ENCODE measurements at regions not wholly inside any gene's neighbourhood (a gene's known extent, or its start where the extent isn't known, plus 50 kb on each side); places are given as distances from the start of the nearest gene placed in this dataset.

GRCh38 chr12:74981541-74981940 is 228.1 kb downstream of the KCNC2 start:
- TF ChIP-seq, protein P1, sequence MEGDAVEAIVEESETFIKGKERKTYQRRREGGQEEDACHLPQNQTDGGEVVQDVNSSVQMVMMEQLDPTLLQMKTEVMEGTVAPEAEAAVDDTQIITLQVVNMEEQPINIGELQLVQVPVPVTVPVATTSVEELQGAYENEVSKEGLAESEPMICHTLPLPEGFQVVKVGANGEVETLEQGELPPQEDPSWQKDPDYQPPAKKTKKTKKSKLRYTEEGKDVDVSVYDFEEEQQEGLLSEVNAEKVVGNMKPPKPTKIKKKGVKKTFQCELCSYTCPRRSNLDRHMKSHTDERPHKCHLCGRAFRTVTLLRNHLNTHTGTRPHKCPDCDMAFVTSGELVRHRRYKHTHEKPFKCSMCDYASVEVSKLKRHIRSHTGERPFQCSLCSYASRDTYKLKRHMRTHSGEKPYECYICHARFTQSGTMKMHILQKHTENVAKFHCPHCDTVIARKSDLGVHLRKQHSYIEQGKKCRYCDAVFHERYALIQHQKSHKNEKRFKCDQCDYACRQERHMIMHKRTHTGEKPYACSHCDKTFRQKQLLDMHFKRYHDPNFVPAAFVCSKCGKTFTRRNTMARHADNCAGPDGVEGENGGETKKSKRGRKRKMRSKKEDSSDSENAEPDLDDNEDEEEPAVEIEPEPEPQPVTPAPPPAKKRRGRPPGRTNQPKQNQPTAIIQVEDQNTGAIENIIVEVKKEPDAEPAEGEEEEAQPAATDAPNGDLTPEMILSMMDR (IDR thresholded peaks at IDR 0.05) = no peak
- TF ChIP-seq POLR2A (IDR thresholded peaks at IDR 0.05) = no peak
- intact Hi-C loops (cut with DNase I) = no loop called here

DNA sequence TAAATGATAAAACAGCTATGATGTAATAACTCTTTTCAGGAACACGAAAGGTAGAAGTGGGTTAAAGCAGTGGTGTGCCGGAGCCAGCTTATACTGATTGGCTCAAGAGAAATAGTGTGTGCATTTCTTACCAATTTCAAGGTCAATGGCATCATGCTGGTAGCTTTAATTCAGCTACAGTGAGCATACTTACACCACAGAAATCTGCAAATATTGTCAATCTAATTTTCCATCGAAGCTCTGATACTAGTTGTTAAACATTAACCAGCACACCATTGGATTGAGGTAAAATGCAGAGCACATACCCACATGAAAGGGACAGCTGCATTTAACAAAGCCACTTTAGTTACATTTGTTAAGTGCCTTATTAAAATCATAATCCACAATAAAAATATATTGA is 225.7 kb downstream of the KCNC2 start:
- H3K4me3 ChIP-seq (replicated peaks in 1 of 3) = no peak overlapping the region
- H3K27ac ChIP-seq = no peak overlapping the region
- TF ChIP-seq POLR2A (IDR thresholded peaks at IDR 0.05) = no peak
- TF ChIP-seq, protein P1 (IDR thresholded peaks at IDR 0.05) = no peak
- intact Hi-C loops (cut with DNase I) = no loop called here
- no peaks in the 10 kb centered on the region for H3K27me3 ChIP-seq
- H3K36me3 ChIP-seq = no peaks in the 10 kb centered on the region
- no peak for DNase-seq
- no peaks in the 10 kb centered on the region for H3K9me3 ChIP-seq
- H3K4me1 ChIP-seq = no peaks in the 10 kb centered on the region
- WGBS, 2 donors = 84 to 87% methylated on average over 3 of the region's 3 CpGs

More at GRCh38 chr12:74981541-74981940, 228.1 kb downstream of the KCNC2 start:
- Histone ChIP-seq H3K4me3 (replicated peaks in 1 of 3) (no peak overlapping the region), H3K27ac (no peak overlapping the region), H3K36me3 (no peaks in the 10 kb centered on the region), H3K4me1 (no peaks in the 10 kb centered on the region), H3K9me3 (no peaks in the 10 kb centered on the region), H3K27me3 (no peaks in the 10 kb centered on the region)
- DNase-seq = no peak
- 73 to 86% methylated on average over 1 of the region's 1 CpG for WGBS, 2 donors

GRCh38 chr12:74984631-74985030 is 225.0 kb downstream of the KCNC2 start:
- H3K27ac ChIP-seq = no peak overlapping the region
- H3K36me3 ChIP-seq = no peaks in the 10 kb centered on the region
- no peak for DNase-seq
- no peaks in the 10 kb centered on the region for H3K27me3 ChIP-seq
- intact Hi-C loops (cut with DNase I) = no loop called here
- no peaks in the 10 kb centered on the region for H3K9me3 ChIP-seq
- WGBS, 2 donors = 77 to 85% methylated on average over 4 of the region's 4 CpGs
- no peak overlapping the region for H3K4me3 ChIP-seq (replicated peaks in 1 of 3)
- no peaks in the 10 kb centered on the region for H3K4me1 ChIP-seq
- TF ChIP-seq POLR2A (IDR thresholded peaks at IDR 0.05) = no peak
- TF ChIP-seq, protein P1 (IDR thresholded peaks at IDR 0.05) = no peak

DNA sequence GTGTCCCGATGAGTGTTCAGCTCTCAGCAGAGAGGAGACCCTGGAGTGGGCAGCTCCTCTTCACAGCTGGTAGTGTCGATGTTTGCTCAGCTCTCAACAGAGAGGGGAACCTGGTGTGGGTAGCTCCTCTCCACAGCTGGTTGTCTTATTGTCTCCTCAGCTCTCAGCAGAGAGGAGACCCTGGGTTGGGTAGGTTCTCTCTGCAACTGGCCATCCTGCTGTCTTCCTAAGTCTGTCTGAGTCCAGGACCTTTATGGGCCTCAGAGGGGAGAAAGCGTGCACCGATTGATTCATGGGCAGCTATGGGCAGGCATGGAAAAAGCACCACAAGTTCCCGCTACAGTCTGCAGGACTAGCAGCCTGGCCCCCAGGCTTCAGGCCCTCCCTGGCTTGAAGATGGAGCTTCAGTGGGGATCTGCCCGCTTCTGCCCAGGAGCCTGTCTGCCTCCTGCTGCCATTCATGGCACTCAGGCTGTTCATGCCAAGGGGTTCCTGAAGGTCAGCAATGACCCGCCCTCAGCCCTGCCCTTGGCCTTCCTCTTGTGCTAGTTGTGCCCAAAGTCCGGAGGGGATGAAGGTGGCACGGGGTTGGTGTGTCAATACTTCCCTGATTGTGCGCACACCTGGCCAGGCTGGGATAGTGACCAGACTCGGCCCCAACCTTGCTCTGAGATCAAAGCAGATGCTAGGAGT is 224.2 kb downstream of the KCNC2 start:
- H3K27me3 ChIP-seq = no peaks in the 10 kb centered on the region
- intact Hi-C loops (cut with DNase I) = no loop called here
- H3K9me3 ChIP-seq = no peaks in the 10 kb centered on the region

GRCh38 chr12:74985986-74986319 is 223.7 kb downstream of the KCNC2 start:
- intact Hi-C loops (cut with DNase I) = no loop called here
- Histone ChIP-seq H3K36me3 (no peaks in the 10 kb centered on the region), H3K9me3 (no peaks in the 10 kb centered on the region), H3K27me3 (no peaks in the 10 kb centered on the region), H3K4me3 (replicated peaks in 1 of 3) (no peak overlapping the region), H3K27ac (no peak overlapping the region), H3K4me1 (no peaks in the 10 kb centered on the region)
- 42 to 49% methylated on average over 4 to 5 of the region's 5 CpGs for WGBS, 2 donors
- TF ChIP-seq, protein P1 (IDR thresholded peaks at IDR 0.05) = no peak
- TF ChIP-seq POLR2A (IDR thresholded peaks at IDR 0.05) = no peak
- peak in 1 of 2 donors; percentile 4 for DNase-seq

More for the DNA sequence above, 224.2 kb downstream of the KCNC2 start:
- Histone ChIP-seq H3K4me3 (replicated peaks in 1 of 3) (no peak overlapping the region), H3K27ac (no peak overlapping the region), H3K36me3 (no peaks in the 10 kb centered on the region), H3K4me1 (no peaks in the 10 kb centered on the region)
- TF ChIP-seq, protein P1 (IDR thresholded peaks at IDR 0.05) = no peak
- no peak for TF ChIP-seq POLR2A (IDR thresholded peaks at IDR 0.05)
- 76 to 79% methylated on average over 9 to 11 of the region's 11 CpGs for WGBS, 2 donors
- DNase-seq = no peak

Data from thyroid gland (tissue), 4 donors.